Heart right ventricle (tissue), 16 donors: ENCODE measurements at regions not wholly inside any gene's neighbourhood (a gene's known extent, or its start where the extent isn't known, plus 50 kb on each side); places are given as distances from the start of the nearest gene placed in this dataset.

Experiments
- ATAC-seq, 8 donors: fragments of 200-7000 bp; cut with Tn5 transposase; one replicate each; pipeline ENCODE4 v1.9.1; 2020; ENCODE audit warnings: mild to moderate bottlenecking in 8 of 8, moderate library complexity in 8 of 8, moderate number of reproducible peaks in 1 of 8
- DNase-seq, 2 donors: peaks; one replicate each; pipeline ENCODE4 v3.0.0-alpha.2; 2020
- H3K27ac ChIP-seq, 10 donors: fragments of 200-600 bp; sonication (generic) in 2 of 10; one replicate each; pipeline versions ENCODE4 v1.5.0 to v1.8.0; 2020 to 2022; ENCODE audit warnings: mild to moderate bottlenecking in 3 of 10
- H3K27me3 ChIP-seq, 7 donors: fragments of 200-600 bp; one replicate each; pipeline ENCODE4 v1.8.0; 2021 to 2022; ENCODE audit warnings: mild to moderate bottlenecking in 2 of 7
- H3K36me3 ChIP-seq, 9 donors: fragments of 200-600 bp; sonication (generic) in 1 of 9; one replicate each; pipeline versions ENCODE4 v1.5.0 to v1.8.0; 2020 to 2022; ENCODE audit warnings: mild to moderate bottlenecking in 2 of 9
- H3K4me1 ChIP-seq, 9 donors: fragments of 200-600 bp; sonication (generic) in 1 of 9; one replicate each; pipeline versions ENCODE4 v1.5.0 to v1.8.0; 2020 to 2022; ENCODE audit warnings: mild to moderate bottlenecking in 4 of 9
- H3K4me3 ChIP-seq, 10 donors: fragments of 200-600 bp; sonication (generic) in 2 of 10; one replicate each; pipeline versions ENCODE4 v1.5.0 to v1.8.0; 2020 to 2022; ENCODE audit warnings: mild to moderate bottlenecking in 7 of 10, moderate library complexity in 2 of 10
- H3K9me3 ChIP-seq, 11 donors: fragments of 200-600 bp in 10 of 11; sonication (generic) in 2 of 11; one replicate each; pipeline versions ENCODE4 v1.5.0 to v1.8.0; 2013 to 2022; ENCODE audit warnings: mild to moderate bottlenecking in 2 of 11, control low read depth in 1 of 11, moderate library complexity in 1 of 11
- CTCF ChIP-seq, 9 donors: fragments of 200-600 bp; sonication (generic) in 2 of 9; IDR thresholded peaks; one replicate each; pipeline versions ENCODE4 v1.5.0 to v1.8.0; 2021 to 2022; ENCODE audit warnings: antibody characterized with exemption in 9 of 9, mild to moderate bottlenecking in 5 of 9, moderate library complexity in 1 of 9
- WGBS, 2 donors: extraction: QIAGEN DNeasy Blood & Tissue Kit; methylation state at CpG; one replicate each; pipeline ENCODE4 v1.1.7; 2013; ENCODE audit warnings: inconsistent platforms in 1 of 2; 5-methylcytosine and 5-hydroxymethylcytosine counted together
- intact Hi-C, 10 donors: fragments of 100-400 bp; cut with DNase I; formaldehyde crosslinking; loops; one replicate each; pipeline versions ENCODE4 v1.11.1 to v1.14.2; 2022
- donor health status: Arrhythmogenic right ventricular cardiomyopathy.
- donor health status: ischemic (EF 13 %, LVEDD 7.1; RV severe dilation, severe dysfunction).
- donor health status: healthy with polysubstance abuse.
- donor health status: DM: no; HTN: yes; CAD: no.
- donor health status: DM: no; HTN: no; CAD: no.
- donor health status: ischemic (EF 25% LVEDD 6.9; RV normal size, moderate dysfunction).
- donor health status: ischemic (EF 25% LVEDD 5.7; RV mildly dilated, moderate dysfunction).
- donor health status: healthy.
- donor health status: DM: yes; HTN: yes; CAD: no.
- donor health status: Ischemic cardiomyopathy.
- donor health status: ischemic (EF 35%, LVEDD 5.7; RV mildly dilated, moderate dysfunction).
- donor health status: nonischemic (EF 11% LVEDD 7.7; RV severe dilation, severe dysfunction).
- donor health status: DM: yes; HTN: yes; CAD: no.
- donor health status: PGD.
- donor health status: ischemic (EF 29% LVEDD 5.4; RV normal size, mild dysfunction).
- donor health status: nonischemic (EF 23%, LVEDD 6.1; RV moderate dilation, normal function).

- H3K27me3 ChIP-seq: no peaks in the 10 kb centered on the region
- H3K4me3 ChIP-seq: no peak overlapping the region
- no peak overlapping the region for H3K27ac ChIP-seq
- DNase-seq (no peak), ATAC-seq (no peak)
- WGBS, 2 donors: 78 to 85% methylated on average over 3 of the region's 3 CpGs
- no peak for TF ChIP-seq CTCF (IDR thresholded peaks at IDR 0.05)
- H3K36me3 ChIP-seq: no peaks in the 10 kb centered on the region
- intact Hi-C loops: no loop called here
- no peaks in the 10 kb centered on the region for H3K4me1 ChIP-seq
- peaks cover 0 to 19% (median 0%) of the 10 kb centered on the region in 11 donors for H3K9me3 ChIP-seq
Observed at GRCh38 chr14:42642787-42643186, 1036.1 kb downstream of the LRFN5 start.

GRCh38 chr14:42633504-42634095 is 1026.9 kb downstream of the LRFN5 start:
- no peak overlapping the region for H3K4me3 ChIP-seq
- WGBS, 2 donors: 83 to 85% methylated on average over 6 of the region's 6 CpGs

GRCh38 chr14:42629553-42629952 is 1022.9 kb downstream of the LRFN5 start:
- no peak for DNase-seq
- no peaks in the 10 kb centered on the region for H3K4me1 ChIP-seq
- H3K4me3 ChIP-seq: no peak overlapping the region
- H3K27ac ChIP-seq: no peak overlapping the region
- no peaks in the 10 kb centered on the region for H3K36me3 ChIP-seq
- H3K27me3 ChIP-seq: no peaks in the 10 kb centered on the region
- H3K9me3 ChIP-seq: no peaks in the 10 kb centered on the region
- intact Hi-C loops: no loop called here
- no peak for ATAC-seq
- 88 to 90% methylated on average over 1 of the region's 1 CpG for WGBS, 2 donors
- no peak for TF ChIP-seq CTCF (IDR thresholded peaks at IDR 0.05)

More at GRCh38 chr14:42633504-42634095, 1026.9 kb downstream of the LRFN5 start:
- ATAC-seq (no peak), DNase-seq (no peak)
- no peaks in the 10 kb centered on the region for H3K27me3 ChIP-seq
- no peak for TF ChIP-seq CTCF (IDR thresholded peaks at IDR 0.05)
- no peaks in the 10 kb centered on the region for H3K36me3 ChIP-seq
- H3K9me3 ChIP-seq: no peaks in the 10 kb centered on the region
- H3K4me1 ChIP-seq: no peaks in the 10 kb centered on the region
- intact Hi-C loops: no loop called here
- no peak overlapping the region for H3K27ac ChIP-seq

- H3K36me3 ChIP-seq: no peaks in the 10 kb centered on the region
- no peaks in the 10 kb centered on the region for H3K4me1 ChIP-seq
- ATAC-seq (no peak), DNase-seq (no peak)
- intact Hi-C loops: no loop called here
- WGBS, 2 donors: 51 to 61% methylated on average over 1 of the region's 1 CpG
- no peak overlapping the region for H3K4me3 ChIP-seq
- no peak overlapping the region for H3K27ac ChIP-seq
- no peak for TF ChIP-seq CTCF (IDR thresholded peaks at IDR 0.05)
- no peaks in the 10 kb centered on the region for H3K9me3 ChIP-seq
- H3K27me3 ChIP-seq: no peaks in the 10 kb centered on the region
Observed at GRCh38 chr14:42628602-42629001, 1021.9 kb downstream of the LRFN5 start.
